Testis (tissue), 2 donors: ENCODE measurements at regions not wholly inside any gene's neighbourhood (a gene's known extent, or its start where the extent isn't known, plus 50 kb on each side); places are given as distances from the start of the nearest gene placed in this dataset.

ENCODE experiments used
- DNase-seq: peaks from one replicate; pipeline ENCODE4 v3.0.0-alpha.2; 2019
- H3K27ac ChIP-seq, 2 donors: fragments of 200-600 bp; sonication (generic); one replicate each; pipeline ENCODE4 v1.5.1; 2019
- H3K27me3 ChIP-seq: fragments of 200-600 bp; sonication (generic); one replicate; pipeline ENCODE4 v1.5.1; 2019
- H3K36me3 ChIP-seq: fragments of 200-600 bp; sonication (generic); one replicate; pipeline ENCODE4 v1.5.1; 2017; ENCODE audit warnings: low read depth; ENCODE audit errors: missing control alignments
- H3K4me1 ChIP-seq: fragments of 200-600 bp; sonication (generic); one replicate; pipeline ENCODE4 v1.5.1; 2019
- H3K4me3 ChIP-seq, 2 donors: fragments of 200-600 bp; sonication (generic); one replicate each; pipeline ENCODE4 v1.5.1; 2017 to 2019
- H3K9me3 ChIP-seq: fragments of 200-600 bp; sonication (generic); one replicate; pipeline ENCODE4 v1.5.1; 2017
- POLR2A ChIP-seq: fragments of 450-650 bp; IDR thresholded peaks from one replicate; pipeline ENCODE4 v1.6.1; 2017; ENCODE audit warnings: antibody characterized with exemption, mild to moderate bottlenecking, moderate library complexity
- WGBS, 2 donors: methylation state at CpG; one replicate each; pipeline ENCODE4 v1.1.5; 2018; 5-methylcytosine and 5-hydroxymethylcytosine counted together
- intact Hi-C: fragments of 100-400 bp; cut with DNase I; formaldehyde crosslinking; loops from one replicate; pipeline ENCODE4 v1.15.1; 2023; ENCODE audit warnings: low total_unique reads
- TF ChIP-seq, protein P1 (sequence below), 3 experiments: fragments of 450-650 bp in 2 of 3; fragments of 200-600 bp in 1 of 3; sonication (generic) in 1 of 3; IDR thresholded peaks; one replicate each; pipeline ENCODE4 v1.5.1; 2016 to 2019; ENCODE audit warnings: antibody characterized with exemption in 3 of 3, mild to moderate bottlenecking in 2 of 3, moderate library complexity in 1 of 3

DNA sequence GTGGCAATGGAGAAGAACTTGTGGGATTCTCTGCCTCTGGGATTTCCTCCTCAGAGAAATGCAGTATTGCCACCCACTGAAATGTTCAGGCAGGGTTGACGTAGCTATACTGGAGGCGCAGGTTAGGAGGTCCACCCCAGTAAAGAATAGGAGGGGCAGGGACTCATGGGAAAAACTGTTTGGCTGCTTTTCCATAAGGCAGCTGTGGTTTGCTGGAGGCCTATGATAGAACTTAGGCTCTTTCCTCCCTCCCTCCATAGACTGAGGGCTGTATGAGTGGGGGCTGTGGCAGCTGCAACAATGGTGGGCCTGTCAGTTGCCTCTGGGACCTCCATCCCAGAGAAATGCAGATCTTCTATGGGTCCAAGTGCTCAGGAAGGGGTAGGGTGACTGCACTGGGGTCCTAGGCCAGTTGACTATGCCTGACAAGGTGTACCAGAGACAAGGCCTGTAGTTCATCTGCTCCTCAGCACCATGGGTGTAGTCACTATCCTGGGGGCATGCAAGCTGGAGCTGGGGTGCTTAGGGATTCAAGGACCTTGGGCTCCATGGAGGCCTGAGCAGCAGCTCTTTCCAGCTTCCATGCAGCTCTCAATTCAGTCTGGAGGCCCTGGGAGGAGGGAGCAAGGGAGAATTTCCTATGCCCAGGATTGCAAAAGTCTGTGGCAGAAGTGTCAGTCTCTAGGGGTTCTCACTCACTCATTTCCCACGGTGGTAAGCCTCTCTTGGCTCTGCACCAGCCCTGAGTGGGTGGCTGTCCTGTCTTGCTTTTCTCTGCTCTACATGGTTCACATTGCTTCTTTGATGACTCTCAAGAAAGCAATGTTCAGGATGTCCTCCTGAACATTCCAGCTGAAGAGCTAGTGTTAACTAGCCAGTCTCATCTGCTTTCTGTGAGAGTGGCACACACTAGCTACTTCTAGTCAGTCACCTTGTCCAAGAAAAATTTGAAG is 353.0 kb downstream of the IDS start:
- 40 to 84% methylated on average over 1 to 3 of the region's 3 CpGs for WGBS, 2 donors
- Histone ChIP-seq H3K36me3 (no peaks in the 10 kb centered on the region), H3K27ac (no peak overlapping the region), H3K9me3 (no peaks in the 10 kb centered on the region), H3K4me1 (no peaks in the 10 kb centered on the region), H3K4me3 (no peak overlapping the region), H3K27me3 (no peaks in the 10 kb centered on the region)
- DNase-seq = no peak
- intact Hi-C loops = no loop called here
- no peak for TF ChIP-seq POLR2A
- TF ChIP-seq, protein P1, sequence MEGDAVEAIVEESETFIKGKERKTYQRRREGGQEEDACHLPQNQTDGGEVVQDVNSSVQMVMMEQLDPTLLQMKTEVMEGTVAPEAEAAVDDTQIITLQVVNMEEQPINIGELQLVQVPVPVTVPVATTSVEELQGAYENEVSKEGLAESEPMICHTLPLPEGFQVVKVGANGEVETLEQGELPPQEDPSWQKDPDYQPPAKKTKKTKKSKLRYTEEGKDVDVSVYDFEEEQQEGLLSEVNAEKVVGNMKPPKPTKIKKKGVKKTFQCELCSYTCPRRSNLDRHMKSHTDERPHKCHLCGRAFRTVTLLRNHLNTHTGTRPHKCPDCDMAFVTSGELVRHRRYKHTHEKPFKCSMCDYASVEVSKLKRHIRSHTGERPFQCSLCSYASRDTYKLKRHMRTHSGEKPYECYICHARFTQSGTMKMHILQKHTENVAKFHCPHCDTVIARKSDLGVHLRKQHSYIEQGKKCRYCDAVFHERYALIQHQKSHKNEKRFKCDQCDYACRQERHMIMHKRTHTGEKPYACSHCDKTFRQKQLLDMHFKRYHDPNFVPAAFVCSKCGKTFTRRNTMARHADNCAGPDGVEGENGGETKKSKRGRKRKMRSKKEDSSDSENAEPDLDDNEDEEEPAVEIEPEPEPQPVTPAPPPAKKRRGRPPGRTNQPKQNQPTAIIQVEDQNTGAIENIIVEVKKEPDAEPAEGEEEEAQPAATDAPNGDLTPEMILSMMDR (IDR thresholded peaks at IDR 0.05) = no peak

DNA sequence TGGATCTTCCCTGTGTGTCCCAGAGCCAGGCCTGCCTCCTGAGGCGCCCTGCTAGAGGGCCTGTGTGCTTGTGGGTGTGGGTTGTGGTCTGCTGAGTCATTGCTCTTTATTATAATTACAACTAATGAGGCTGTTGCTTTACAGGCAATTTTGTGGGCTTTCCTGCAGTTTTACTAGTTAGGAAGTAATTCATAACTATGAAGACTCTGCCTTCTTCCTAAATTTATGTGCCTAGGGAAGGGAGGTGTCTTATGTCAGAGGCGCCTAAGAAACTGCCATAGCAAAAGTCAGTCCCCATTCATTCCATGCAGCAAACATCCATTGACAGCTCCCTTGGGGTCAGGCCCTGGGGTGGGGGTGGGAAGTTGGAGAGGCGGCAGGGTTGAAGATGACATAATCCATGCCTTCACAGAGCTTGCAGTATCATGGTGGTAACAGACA is 359.2 kb downstream of the IDS start:
- Histone ChIP-seq H3K4me1 (no peaks in the 10 kb centered on the region), H3K36me3 (no peaks in the 10 kb centered on the region), H3K9me3 (no peaks in the 10 kb centered on the region), H3K4me3 (no peak overlapping the region), H3K27me3 (no peaks in the 10 kb centered on the region), H3K27ac (no peak overlapping the region)
- intact Hi-C loops = no loop called here
- WGBS, 2 donors = 71 to 74% methylated on average over 3 of the region's 3 CpGs
- TF ChIP-seq POLR2A = no peak
- TF ChIP-seq, protein P1 (IDR thresholded peaks at IDR 0.05) = no peak
- DNase-seq = no peak

DNA sequence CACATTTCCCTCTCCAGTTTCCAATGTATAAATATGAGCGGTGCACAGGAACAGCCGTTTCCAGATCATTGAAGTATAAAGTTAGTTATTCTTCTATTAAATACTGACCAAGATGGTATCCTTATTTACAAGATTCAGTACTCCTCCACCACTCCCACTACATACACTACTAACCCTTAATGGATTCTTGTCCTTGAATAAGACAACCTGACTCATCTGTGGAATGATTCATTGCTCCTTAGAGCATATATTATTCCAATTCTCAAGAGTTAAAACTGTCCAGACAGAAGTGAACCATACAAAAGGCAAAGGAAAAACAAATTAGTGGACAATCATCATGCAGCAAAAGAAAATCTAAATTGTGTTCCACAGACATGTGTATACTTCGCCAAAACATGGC is 373.3 kb downstream of the IDS start:
- WGBS, 2 donors = 64 to 70% methylated on average over 3 of the region's 3 CpGs
- TF ChIP-seq, protein P1 (IDR thresholded peaks at IDR 0.05) = no peak
- TF ChIP-seq POLR2A = no peak
- DNase-seq = no peak
- H3K27me3 ChIP-seq = no peaks in the 10 kb centered on the region
- H3K36me3 ChIP-seq = no peaks in the 10 kb centered on the region
- H3K4me3 ChIP-seq = no peak overlapping the region
- H3K4me1 ChIP-seq = no peaks in the 10 kb centered on the region
- no peaks in the 10 kb centered on the region for H3K9me3 ChIP-seq
- no peak overlapping the region for H3K27ac ChIP-seq
- intact Hi-C loops = no loop called here

DNA sequence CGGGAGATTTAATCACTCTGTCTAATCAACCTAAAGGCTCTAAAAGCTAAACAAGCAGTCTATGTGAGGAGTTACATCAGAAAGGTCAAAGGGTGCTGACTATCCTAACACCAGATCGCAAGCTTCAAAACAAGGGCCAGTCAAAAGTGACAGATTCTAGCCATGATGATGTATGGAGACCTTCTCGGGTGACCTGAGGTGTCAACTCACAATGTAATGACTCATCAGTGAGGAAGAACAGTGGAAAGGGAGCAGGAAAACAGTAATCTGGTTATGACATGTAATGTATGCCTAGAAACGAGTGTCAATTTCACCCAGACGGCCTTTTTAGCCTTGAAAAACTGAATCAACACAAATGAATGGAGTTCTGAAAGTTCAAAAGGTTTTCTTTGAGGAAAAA is 375.3 kb downstream of the IDS start:
- intact Hi-C loops = no loop called here
- 58 to 73% methylated on average over 5 of the region's 5 CpGs for WGBS, 2 donors

More for the DNA sequence above, 375.3 kb downstream of the IDS start:
- no peaks in the 10 kb centered on the region for H3K36me3 ChIP-seq
- no peaks in the 10 kb centered on the region for H3K9me3 ChIP-seq
- H3K4me1 ChIP-seq = no peaks in the 10 kb centered on the region
- TF ChIP-seq, protein P1 (IDR thresholded peaks at IDR 0.05) = no peak
- no peak for TF ChIP-seq POLR2A
- no peaks in the 10 kb centered on the region for H3K27me3 ChIP-seq
- no peak for DNase-seq
- no peak overlapping the region for H3K4me3 ChIP-seq
- no peak overlapping the region for H3K27ac ChIP-seq
